HepG2 (cell line): ENCODE measurements at regions not wholly inside any gene's neighbourhood (a gene's known extent, or its start where the extent isn't known, plus 50 kb on each side); places are given as distances from the start of the nearest gene placed in this dataset.

Source experiments
- ATAC-seq: fragments of 200-7000 bp; cut with Tn5 transposase; 3 replicates; pipeline ENCODE4 v1.9.1; 2020; ENCODE audit warnings: mild to moderate bottlenecking, moderate library complexity
- BruUV-seq: library from RNA; stranded (reverse); fragments of 400-500 nt; replicated peaks from 2 replicates; lab custom pipeline; 2021; lab: Mats Ljungman, UMichigan
- CTCF ChIA-PET: fragments of 300-600 bp; formaldehyde crosslinking; extraction: SDS; loops from one replicate; lab custom pipeline; 2021; ENCODE audit warnings: low total read pairs, inconsistent platforms, low intra/inter-chr PET ratio; lab: Yijun Ruan, JAX
- POLR2A ChIA-PET: fragments of 350-600 bp; sonication (Branson Sonifier 250); formaldehyde crosslinking; loops from one replicate; lab custom pipeline; 2020; ENCODE audit warnings: antibody characterized with exemption, inconsistent platforms; lab: Yijun Ruan, JAX
- DNase-seq: peaks from one replicate; pipeline ENCODE4 v3.0.0-alpha.2; 2015; ENCODE audit warnings: low spot score
- FAIRE-seq: peaks from 3 replicates; lab custom pipeline; 2011; peaks lifted over from hg19 to GRCh38; lab: Jason Lieb, UNC
- H2AFZ ChIP-seq: one replicate; pipeline ENCODE4 v1.6.1; 2011; ENCODE audit warnings: low read length, inconsistent platforms
- H3K27ac ChIP-seq: fragments of 300-600 bp; 3 replicates; pipeline ENCODE4 v1.8.0; 2011; ENCODE audit warnings: mixed run types, mild to moderate bottlenecking, mixed read lengths, low read length, inconsistent platforms; ENCODE audit not compliant: insufficient read depth; ENCODE audit errors: extremely low read length
- H3K27me3 ChIP-seq, 2 experiments: fragments of 200-600 bp in 1 of 2; 2 replicates in 1 of 2; 3 replicates in 1 of 2; pipeline versions ENCODE4 v1.6.0 to v1.8.0; 2011; ENCODE audit warnings: low read length in 2 of 2, mild to moderate bottlenecking in 2 of 2, moderate library complexity in 2 of 2, inconsistent platforms in 1 of 2; ENCODE audit not compliant: insufficient read depth in 2 of 2, control insufficient read depth in 1 of 2
- H3K36me3 ChIP-seq, 2 experiments: fragments of 200-600 bp in 1 of 2; replicated peaks in 1 of 2; 2 replicates in 1 of 2; 3 replicates in 1 of 2; pipeline versions ENCODE4 v1.5.1 to v1.8.0; 2011; ENCODE audit warnings: low read length in 2 of 2, inconsistent platforms in 1 of 2; ENCODE audit not compliant: insufficient read depth in 2 of 2, control insufficient read depth in 1 of 2
- H3K4me1 ChIP-seq: 2 replicates; pipeline ENCODE4 v1.5.1; 2012; ENCODE audit warnings: low read length, inconsistent platforms; ENCODE audit not compliant: insufficient read depth
- H3K4me2 ChIP-seq: 2 replicates; pipeline ENCODE4 v1.6.0; 2011; ENCODE audit warnings: low read depth, low read length, inconsistent platforms
- H3K4me3 ChIP-seq, 3 experiments: fragments of 200-600 bp in 1 of 3; sonication (generic), shearing (Covaris generic) in 1 of 3; replicated peaks in 1 of 3; 2 replicates each; pipeline ENCODE4 v1.5.1; 2011 to 2016; ENCODE audit warnings: low read length in 3 of 3, inconsistent platforms in 2 of 3, low read depth in 2 of 3, mild to moderate bottlenecking in 2 of 3, control low read depth in 1 of 3, mixed read lengths in 1 of 3; ENCODE audit not compliant: insufficient read depth in 1 of 3
- H3K79me2 ChIP-seq: one replicate; pipeline ENCODE4 v1.6.1; 2011; ENCODE audit warnings: low read length, inconsistent platforms; ENCODE audit not compliant: insufficient read depth
- H3K9ac ChIP-seq: 2 replicates; pipeline ENCODE4 v1.6.0; 2011; ENCODE audit warnings: mild to moderate bottlenecking, low read depth, low read length, inconsistent platforms; ENCODE audit not compliant: insufficient read depth
- H3K9me3 ChIP-seq: 2 replicates; pipeline ENCODE4 v1.5.1; 2012; ENCODE audit warnings: mild to moderate bottlenecking, low read length
- H4K20me1 ChIP-seq: 2 replicates; pipeline ENCODE4 v1.6.0; 2011; ENCODE audit warnings: inconsistent platforms, mild to moderate bottlenecking, low read length, moderate library complexity; ENCODE audit not compliant: insufficient read depth
- FOXK2 ChIP-seq: fragments of 450-650 bp; IDR thresholded peaks from 2 replicates; pipeline ENCODE4 v1.6.1; 2016
- GATAD1 ChIP-seq: IDR thresholded peaks from 2 replicates; pipeline ENCODE4 v1.6.1; 2016; ENCODE audit warnings: missing genetic modification reagents, missing compliant biosample characterization
- HDAC2 ChIP-seq: sonication (generic); formaldehyde crosslinking; IDR thresholded peaks from 2 replicates; pipeline ENCODE4 v1.4.0; 2020; ENCODE audit warnings: missing genetic modification reagents
- RAD21 ChIP-seq: fragments of 450-650 bp; formaldehyde crosslinking; IDR thresholded peaks from 2 replicates; pipeline ENCODE4 v1.5.0; 2020; ENCODE audit warnings: mild to moderate bottlenecking
- SMC3 ChIP-seq: IDR thresholded peaks from 2 replicates; pipeline ENCODE4 v1.6.1; 2011; ENCODE audit warnings: low read length, improper control_type of control experiment
- STAG1 ChIP-seq: sonication (generic); formaldehyde crosslinking; IDR thresholded peaks from 2 replicates; pipeline ENCODE4 v1.4.0; 2020; ENCODE audit warnings: missing genetic modification reagents
- ZC3H4 ChIP-seq: sonication (generic); formaldehyde crosslinking; IDR thresholded peaks from 2 replicates; pipeline ENCODE4 v1.4.0; 2020; ENCODE audit warnings: missing genetic modification reagents, borderline replicate concordance
- ZFX ChIP-seq: sonication (generic); formaldehyde crosslinking; IDR thresholded peaks from 2 replicates; pipeline ENCODE4 v1.4.0; 2020; ENCODE audit warnings: mild to moderate bottlenecking, low read depth, missing genetic modification reagents, moderate library complexity
- ZNF841 ChIP-seq: sonication (generic); formaldehyde crosslinking; IDR thresholded peaks from 2 replicates; pipeline ENCODE4 v1.8.1; 2023; ENCODE audit warnings: missing genetic modification reagents, borderline replicate concordance
- WGBS: methylation state at CpG from one replicate; pipeline ENCODE4 v1.1.6; 2017; ENCODE audit warnings: low lambda C conversion rate; 5-methylcytosine and 5-hydroxymethylcytosine counted together
- in situ Hi-C: cut with HindIII; loops from 2 replicates; pipeline ENCODE4 v1.10.0; 2017; ENCODE audit warnings: low pct_unique_long_range_greater_than_20kb; ENCODE audit not compliant: extremely low pct_ligation_motif_present
- intact Hi-C: fragments of 100-400 bp; cut with micrococcal nuclease; formaldehyde crosslinking; loops from one replicate; pipeline ENCODE4 v1.10.0; 2022; ENCODE audit not compliant: unreplicated experiment
- TF ChIP-seq, protein P1 (sequence below): sonication (generic); formaldehyde crosslinking; IDR thresholded peaks from 2 replicates; pipeline ENCODE4 v1.5.0; 2020; ENCODE audit warnings: mild to moderate bottlenecking, low read depth, missing genetic modification reagents, borderline replicate concordance
- TF ChIP-seq, protein P2 (sequence below), 2 experiments: sonication (generic) in 1 of 2; formaldehyde crosslinking in 1 of 2; IDR thresholded peaks; 2 replicates each; pipeline versions ENCODE4 v1.4.0 to v1.6.1; 2016 to 2020; ENCODE audit warnings: borderline replicate concordance in 1 of 2, low read depth in 1 of 2, mild to moderate bottlenecking in 1 of 2, missing genetic modification reagents in 1 of 2

DNA sequence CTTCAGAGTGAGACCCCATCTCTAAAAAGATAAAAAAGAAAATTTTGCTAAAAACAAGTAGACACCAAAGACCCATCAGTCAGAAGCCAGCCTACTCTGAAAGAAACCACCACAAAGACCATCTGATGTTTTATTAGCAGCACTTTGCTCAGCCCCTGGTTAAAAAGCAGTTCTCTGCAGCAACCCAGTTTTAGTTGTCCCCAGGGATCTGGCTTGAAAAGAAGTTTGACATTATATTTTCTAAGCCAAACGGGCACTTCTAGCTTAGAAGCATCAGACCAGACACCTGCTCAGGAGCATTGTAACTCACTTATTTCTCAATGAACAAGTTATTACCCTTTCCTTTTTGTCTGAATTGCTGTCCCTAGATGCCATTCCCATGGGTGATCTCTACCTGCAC is 164.2 kb upstream of the ETAA1 start (continued):
- TF ChIP-seq, protein P1, sequence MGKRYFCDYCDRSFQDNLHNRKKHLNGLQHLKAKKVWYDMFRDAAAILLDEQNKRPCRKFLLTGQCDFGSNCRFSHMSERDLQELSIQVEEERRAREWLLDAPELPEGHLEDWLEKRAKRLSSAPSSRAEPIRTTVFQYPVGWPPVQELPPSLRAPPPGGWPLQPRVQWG: no peak
- TF ChIP-seq ZC3H4: no peak
- TF ChIP-seq ZFX (CRISPR knock-in tag): no peak
- TF ChIP-seq, protein P2, sequence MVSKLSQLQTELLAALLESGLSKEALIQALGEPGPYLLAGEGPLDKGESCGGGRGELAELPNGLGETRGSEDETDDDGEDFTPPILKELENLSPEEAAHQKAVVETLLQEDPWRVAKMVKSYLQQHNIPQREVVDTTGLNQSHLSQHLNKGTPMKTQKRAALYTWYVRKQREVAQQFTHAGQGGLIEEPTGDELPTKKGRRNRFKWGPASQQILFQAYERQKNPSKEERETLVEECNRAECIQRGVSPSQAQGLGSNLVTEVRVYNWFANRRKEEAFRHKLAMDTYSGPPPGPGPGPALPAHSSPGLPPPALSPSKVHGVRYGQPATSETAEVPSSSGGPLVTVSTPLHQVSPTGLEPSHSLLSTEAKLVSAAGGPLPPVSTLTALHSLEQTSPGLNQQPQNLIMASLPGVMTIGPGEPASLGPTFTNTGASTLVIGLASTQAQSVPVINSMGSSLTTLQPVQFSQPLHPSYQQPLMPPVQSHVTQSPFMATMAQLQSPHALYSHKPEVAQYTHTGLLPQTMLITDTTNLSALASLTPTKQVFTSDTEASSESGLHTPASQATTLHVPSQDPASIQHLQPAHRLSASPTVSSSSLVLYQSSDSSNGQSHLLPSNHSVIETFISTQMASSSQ (IDR thresholded peaks at IDR 0.05; ENCODE audit: low read depth): no peak
- TF ChIP-seq, protein P2 (CRISPR knock-in tag; IDR thresholded peaks at IDR 0.05; ENCODE audit: borderline replicate concordance): no peak
- no peak for TF ChIP-seq ZNF841
- no peak for TF ChIP-seq FOXK2
- TF ChIP-seq HDAC2 (CRISPR knock-in tag): no peak
- TF ChIP-seq, all 625 proteins: peak for 0

DNA sequence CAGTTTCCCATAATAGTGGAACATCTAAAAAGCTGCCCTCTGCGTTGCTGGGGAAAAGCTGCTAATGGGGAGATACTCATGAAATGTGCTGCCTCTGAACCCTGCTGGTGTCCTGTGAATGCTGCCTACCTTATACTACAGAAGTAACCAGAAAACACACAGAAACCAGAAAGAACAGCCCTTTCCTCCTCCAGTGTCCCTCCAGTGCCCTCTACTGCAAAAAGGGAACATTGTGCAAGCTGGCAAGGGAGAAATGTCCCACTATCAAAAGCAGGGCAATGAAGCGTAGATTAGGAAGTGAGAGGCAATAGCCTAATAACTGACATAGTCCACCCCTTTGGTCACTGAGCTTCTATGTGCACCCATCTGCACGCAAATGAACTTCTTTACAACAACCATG is 162.7 kb upstream of the ETAA1 start:
- Histone ChIP-seq H2AFZ (no peak overlapping the region), H3K27ac (no peak overlapping the region), H3K9me3 (no peaks in the 10 kb centered on the region), H3K4me3 (no peak overlapping the region), H3K27me3 (no peaks in the 10 kb centered on the region), H4K20me1 (no peaks in the 10 kb centered on the region), H3K4me2 (no peak overlapping the region), H3K4me1 (no peaks in the 10 kb centered on the region), H3K79me2 (no peaks in the 10 kb centered on the region), H3K9ac (no peak overlapping the region), H3K36me3 (no peaks in the 10 kb centered on the region)
- BruUV-seq: no TSS peak
- TF ChIP-seq SMC3 (peak; percentile 38; the same call in 1 of the 2 replicates), RAD21 (0 out of 2 replicates have a peak, but pooled peaks have one; percentile 13), GATAD1 (CRISPR knock-in tag) (no peak), STAG1 (CRISPR knock-in tag) (peak; percentile 58)
- ChIA-PET POLR2A (no interaction called here), CTCF (no interaction called here)
- DNase-seq (no peak), FAIRE-seq (no peak), ATAC-seq (peak; percentile 48; the same call in 2 of the 3 replicates)
- in situ Hi-C loops (no loop called here), intact Hi-C loops (loop anchor here (5.0 kb wide), 1 partner anchor 647 kb away; no protein-coding TSS in a partner anchor)
- 33% methylated on average over 3 of the region's 3 CpGs for WGBS
